Occipital lobe (tissue), 1 donor: ENCODE measurements at regions not wholly inside any gene's neighbourhood (a gene's known extent, or its start where the extent isn't known, plus 50 kb on each side); places are given as distances from the start of the nearest gene placed in this dataset.

Experiments used
- DNase-seq: peaks from one replicate; lab custom pipeline; 2025; lab: John Stamatoyannopoulos, UW

DNA sequence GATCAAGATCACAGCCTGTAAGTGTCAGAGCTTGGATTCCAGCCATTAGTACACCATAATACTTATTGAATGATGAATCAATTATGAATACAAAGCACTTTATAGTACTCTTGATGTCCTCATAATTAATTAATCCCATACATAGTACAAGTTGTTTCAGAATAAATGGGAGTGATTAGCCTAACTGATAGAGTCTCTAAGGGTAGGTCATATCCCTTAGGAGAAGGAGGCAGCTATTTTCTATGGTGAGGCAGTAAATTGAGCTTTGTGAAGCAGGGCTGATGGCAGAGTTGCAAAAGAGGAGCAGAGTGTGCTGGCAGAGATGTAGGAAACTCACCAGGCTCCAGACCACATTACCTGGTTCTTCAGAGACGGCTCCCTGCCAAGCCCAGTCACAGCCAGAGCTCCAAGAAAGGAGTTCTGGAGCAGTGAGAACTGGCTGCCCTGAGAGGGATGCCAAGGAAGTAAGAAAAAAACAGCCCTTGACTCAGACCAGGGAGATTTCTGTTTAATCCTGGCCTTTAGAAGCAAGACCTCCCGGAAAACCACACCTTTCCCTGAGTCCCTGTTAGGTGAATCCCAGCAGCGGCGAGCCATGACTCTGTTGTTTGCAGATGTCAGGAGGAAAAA lies 112.9 kb downstream of the SH3TC2 start:
- peak; percentile 9 for DNase-seq

DNA sequence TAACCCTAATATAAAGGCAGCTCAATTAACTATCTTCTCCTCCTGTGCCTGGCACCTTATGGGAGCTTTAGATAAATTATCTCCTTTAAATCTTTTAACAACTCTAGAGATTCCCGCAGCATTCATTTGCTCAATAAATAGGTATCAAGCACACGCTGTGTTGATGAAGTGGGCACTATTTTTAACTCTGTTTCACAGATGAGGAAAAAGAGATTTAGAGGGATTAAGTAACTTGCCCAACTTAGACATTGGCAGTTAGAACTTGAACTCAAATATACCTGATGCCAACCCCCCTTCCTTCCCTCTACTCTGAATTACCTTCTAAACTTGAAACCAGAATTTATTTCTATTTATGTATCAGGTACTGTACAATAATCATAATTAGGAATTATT lies 112.4 kb downstream of the SH3TC2 start:
- no peak for DNase-seq

DNA sequence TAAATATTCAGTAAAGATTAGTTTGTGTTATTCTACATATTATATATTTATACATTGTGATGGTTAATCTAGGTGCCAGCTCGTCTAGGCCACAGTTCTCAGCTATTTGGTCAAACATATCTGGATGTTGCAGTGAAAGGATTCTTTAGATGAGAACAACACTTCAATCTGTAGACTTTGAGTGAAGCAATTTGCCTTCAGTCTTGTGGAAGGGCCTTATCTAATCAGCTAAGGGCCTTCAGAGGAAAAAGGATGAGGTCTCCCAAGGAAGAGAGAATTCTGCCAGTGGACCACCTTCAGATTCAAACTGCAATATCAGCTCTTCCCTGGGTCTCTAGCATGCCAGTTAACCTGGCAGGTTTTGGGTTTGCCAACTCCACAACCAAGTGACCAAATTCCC lies 112.0 kb downstream of the SH3TC2 start:
- DNase-seq: no peak

DNA sequence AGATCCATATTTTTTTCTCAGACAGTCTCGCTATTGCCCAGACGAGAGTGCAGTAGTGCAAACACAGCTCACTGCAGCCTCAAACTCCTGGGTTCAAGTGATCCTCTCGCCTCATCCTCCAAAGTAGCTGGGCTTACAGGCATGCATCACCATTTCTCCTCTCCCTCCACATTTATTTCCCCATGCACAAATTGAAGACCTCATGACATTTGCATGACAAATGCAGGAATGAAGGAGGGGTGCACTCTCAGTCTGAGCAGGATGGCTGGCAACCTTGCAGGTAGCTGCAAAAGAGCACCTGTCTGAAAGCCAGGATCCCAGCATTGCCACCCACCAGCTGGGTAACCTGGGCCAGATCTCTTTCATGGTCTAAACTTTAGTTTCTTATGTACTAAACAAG lies 111.2 kb downstream of the SH3TC2 start:
- no peak for DNase-seq

DNA sequence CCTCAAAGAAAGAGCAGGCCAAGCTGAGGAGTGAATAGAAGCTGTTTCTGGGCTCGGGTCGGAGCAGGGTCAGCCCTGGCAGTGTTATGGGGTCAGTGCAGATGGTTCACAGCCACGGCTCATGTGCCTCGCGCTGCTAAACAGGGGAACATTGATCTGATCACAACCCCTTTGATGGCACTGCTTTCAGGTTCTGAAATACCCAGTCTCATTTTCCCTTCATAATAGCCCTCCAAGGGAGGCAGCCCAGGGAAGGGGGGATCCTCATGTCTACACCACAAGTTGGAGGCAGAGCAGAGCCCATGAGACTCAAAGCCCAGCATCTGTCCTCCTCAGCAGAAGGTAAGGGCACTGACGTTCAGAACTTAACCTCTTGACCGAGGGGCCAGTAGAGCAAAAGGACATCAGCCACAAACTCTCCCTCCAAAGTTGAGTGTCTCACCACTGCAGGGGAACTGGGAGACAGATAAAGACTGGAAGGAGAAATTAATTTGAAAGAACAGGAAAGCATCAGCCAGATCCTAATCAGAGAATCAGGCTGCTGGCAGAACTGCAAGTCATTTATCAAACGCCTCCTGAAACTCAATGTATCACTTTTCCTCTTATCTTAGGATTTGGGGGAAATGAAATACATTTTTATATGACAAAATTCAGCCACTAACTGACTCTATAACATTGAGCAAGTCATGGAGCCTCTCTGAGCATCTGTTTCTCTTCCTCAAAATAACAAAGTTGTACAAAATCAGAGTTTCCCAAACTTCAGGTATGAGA lies 110.6 kb downstream of the SH3TC2 start:
- DNase-seq: no peak

DNA sequence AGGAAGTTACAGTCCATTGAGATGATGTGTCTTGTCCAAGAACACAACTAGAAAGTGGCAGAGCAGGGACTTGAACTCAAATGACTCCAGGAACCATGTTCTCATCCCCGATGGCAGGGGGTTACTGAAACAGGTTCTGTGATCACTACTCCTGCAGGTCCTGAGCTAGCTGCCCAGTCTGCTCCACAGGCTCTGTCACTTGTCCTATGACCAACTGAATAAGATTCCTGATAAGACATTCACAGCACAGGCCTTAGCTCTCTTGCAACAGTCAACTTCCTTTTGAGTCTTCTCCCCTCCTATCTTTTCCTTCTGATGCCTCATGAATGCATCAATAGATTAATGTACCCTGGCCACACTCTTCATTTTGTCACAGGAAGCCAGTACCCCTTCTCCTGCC lies 109.2 kb downstream of the SH3TC2 start:
- no peak for DNase-seq
